GM12892 (cell line): ENCODE measurements at regions not wholly inside any gene's neighbourhood (a gene's known extent, or its start where the extent isn't known, plus 50 kb on each side); places are given as distances from the start of the nearest gene placed in this dataset.
"Not testable (repeated sequence)": the region's sequence is repeated elsewhere in the genome, so short reads cannot be mapped to it uniquely, and the experiment has no call there.

Experiments
- DNase-seq: peaks from one replicate; pipeline ENCODE4 v3.0.0; 2011; ENCODE audit not compliant: insufficient read length
- FAIRE-seq: peaks from 2 replicates; lab custom pipeline; 2011; peaks lifted over from hg19 to GRCh38; lab: Jason Lieb, UNC
- POLR2A ChIP-seq: IDR thresholded peaks from 2 replicates; pipeline ENCODE4 v1.6.1; 2011; ENCODE audit warnings: low read depth, low read length, control low read depth
- POLR2AphosphoS5 ChIP-seq: IDR thresholded peaks from 2 replicates; pipeline ENCODE4 v1.6.1; 2011; ENCODE audit warnings: low read depth, low read length, control low read depth
- TAF1 ChIP-seq: IDR thresholded peaks from 2 replicates; pipeline ENCODE4 v1.6.1; 2011; ENCODE audit warnings: low read depth, mild to moderate bottlenecking, control low read depth, low read length, borderline replicate concordance

- FAIRE-seq (no peak), DNase-seq (no peak)
These were observed 70.1 kb downstream of the ABCC12 start for GRCh38 chr16:48085729-48086128.

GRCh38 chr16:48084826-48085225, 71.0 kb downstream of the ABCC12 start:
- TF ChIP-seq TAF1 (no peak), POLR2AphosphoS5 (no peak), POLR2A (no peak)
- FAIRE-seq: no peak
- DNase-seq: no peak

More at GRCh38 chr16:48085729-48086128, 70.1 kb downstream of the ABCC12 start:
- TF ChIP-seq POLR2AphosphoS5: no peak
- no peak for TF ChIP-seq TAF1
- TF ChIP-seq POLR2A: no peak

- FAIRE-seq: no peak
These were observed 73.3 kb downstream of the ABCC12 start for GRCh38 chr16:48082516-48082915.

GRCh38 chr16:48081656-48082055, 74.1 kb downstream of the ABCC12 start:
- TF ChIP-seq POLR2A (no peak), TAF1 (no peak), POLR2AphosphoS5 (no peak)
- no peak for DNase-seq
- no peak for FAIRE-seq

More at GRCh38 chr16:48082516-48082915, 73.3 kb downstream of the ABCC12 start:
- no peak for DNase-seq
- TF ChIP-seq TAF1 (no peak), POLR2AphosphoS5 (no peak), POLR2A (no peak)

GRCh38 chr16:48076455-48077012, 79.3 kb downstream of the ABCC12 start:
- TF ChIP-seq TAF1 (no peak), POLR2A (no peak), POLR2AphosphoS5 (no peak)
- FAIRE-seq: no peak
- no peak for DNase-seq

- FAIRE-seq (no peak), DNase-seq (no peak)
- TF ChIP-seq TAF1 (no peak), POLR2A (no peak), POLR2AphosphoS5 (no peak)
These were observed 80.4 kb downstream of the ABCC12 start for GRCh38 chr16:48075398-48075797.

- no peak for TF ChIP-seq POLR2AphosphoS5
- no peak for TF ChIP-seq POLR2A
- TF ChIP-seq TAF1: no peak
- DNase-seq (no peak), FAIRE-seq (no peak)
These were observed 88.4 kb downstream of the ABCC12 start for GRCh38 chr16:48067388-48067787.

GRCh38 chr16:48064971-48065370, 90.8 kb downstream of the ABCC12 start:
- no peak for TF ChIP-seq POLR2A
- TF ChIP-seq TAF1: no peak
- no peak for TF ChIP-seq POLR2AphosphoS5
- FAIRE-seq: no peak

GRCh38 chr16:48062681-48063080, 93.1 kb downstream of the ABCC12 start:
- DNase-seq: no peak
- no peak for FAIRE-seq
- TF ChIP-seq TAF1: no peak
- TF ChIP-seq POLR2A: no peak
- no peak for TF ChIP-seq POLR2AphosphoS5

More at GRCh38 chr16:48064971-48065370, 90.8 kb downstream of the ABCC12 start:
- DNase-seq: no peak

GRCh38 chr16:48059936-48060335, 95.9 kb downstream of the ABCC12 start:
- FAIRE-seq: no peak
- DNase-seq: no peak
- TF ChIP-seq TAF1: no peak
- no peak for TF ChIP-seq POLR2AphosphoS5
- no peak for TF ChIP-seq POLR2A

- not testable (repeated sequence) for DNase-seq, FAIRE-seq
These were observed 96.6 kb downstream of the ABCC12 start for GRCh38 chr16:48059190-48059589.

GRCh38 chr16:48057048-48057447, 98.7 kb downstream of the ABCC12 start:
- FAIRE-seq: no peak
- TF ChIP-seq POLR2A: no peak
- no peak for TF ChIP-seq POLR2AphosphoS5
- TF ChIP-seq TAF1: no peak
- DNase-seq: no peak
